HepG2 (cell line): ENCODE measurements at regions not wholly inside any gene's neighbourhood (a gene's known extent, or its start where the extent isn't known, plus 50 kb on each side); places are given as distances from the start of the nearest gene placed in this dataset.

Experiments
- ATAC-seq: fragments of 200-7000 bp; cut with Tn5 transposase; 3 replicates; pipeline ENCODE4 v1.9.1; 2020; ENCODE audit warnings: mild to moderate bottlenecking, moderate library complexity
- BruUV-seq: library from RNA; stranded (reverse); fragments of 400-500 nt; replicated peaks from 2 replicates; lab custom pipeline; 2021; lab: Mats Ljungman, UMichigan
- CTCF ChIA-PET: fragments of 300-600 bp; formaldehyde crosslinking; extraction: SDS; loops from one replicate; lab custom pipeline; 2021; ENCODE audit warnings: low total read pairs, inconsistent platforms, low intra/inter-chr PET ratio; lab: Yijun Ruan, JAX
- POLR2A ChIA-PET: fragments of 350-600 bp; sonication (Branson Sonifier 250); formaldehyde crosslinking; loops from one replicate; lab custom pipeline; 2020; ENCODE audit warnings: antibody characterized with exemption, inconsistent platforms; lab: Yijun Ruan, JAX
- DNase-seq: peaks from one replicate; pipeline ENCODE4 v3.0.0-alpha.2; 2015; ENCODE audit warnings: low spot score
- FAIRE-seq: peaks from 3 replicates; lab custom pipeline; 2011; peaks lifted over from hg19 to GRCh38; lab: Jason Lieb, UNC
- H2AFZ ChIP-seq: one replicate; pipeline ENCODE4 v1.6.1; 2011; ENCODE audit warnings: low read length, inconsistent platforms
- H3K27ac ChIP-seq: fragments of 300-600 bp; 3 replicates; pipeline ENCODE4 v1.8.0; 2011; ENCODE audit warnings: mixed run types, mild to moderate bottlenecking, mixed read lengths, low read length, inconsistent platforms; ENCODE audit not compliant: insufficient read depth; ENCODE audit errors: extremely low read length
- H3K27me3 ChIP-seq, 2 experiments: fragments of 200-600 bp in 1 of 2; 2 replicates in 1 of 2; 3 replicates in 1 of 2; pipeline versions ENCODE4 v1.6.0 to v1.8.0; 2011; ENCODE audit warnings: low read length in 2 of 2, mild to moderate bottlenecking in 2 of 2, moderate library complexity in 2 of 2, inconsistent platforms in 1 of 2; ENCODE audit not compliant: insufficient read depth in 2 of 2, control insufficient read depth in 1 of 2
- H3K36me3 ChIP-seq, 2 experiments: fragments of 200-600 bp in 1 of 2; replicated peaks in 1 of 2; 2 replicates in 1 of 2; 3 replicates in 1 of 2; pipeline versions ENCODE4 v1.5.1 to v1.8.0; 2011; ENCODE audit warnings: low read length in 2 of 2, inconsistent platforms in 1 of 2; ENCODE audit not compliant: insufficient read depth in 2 of 2, control insufficient read depth in 1 of 2
- H3K4me1 ChIP-seq: 2 replicates; pipeline ENCODE4 v1.5.1; 2012; ENCODE audit warnings: low read length, inconsistent platforms; ENCODE audit not compliant: insufficient read depth
- H3K4me2 ChIP-seq: 2 replicates; pipeline ENCODE4 v1.6.0; 2011; ENCODE audit warnings: low read depth, low read length, inconsistent platforms
- H3K4me3 ChIP-seq, 3 experiments: fragments of 200-600 bp in 1 of 3; sonication (generic), shearing (Covaris generic) in 1 of 3; replicated peaks in 1 of 3; 2 replicates each; pipeline ENCODE4 v1.5.1; 2011 to 2016; ENCODE audit warnings: low read length in 3 of 3, inconsistent platforms in 2 of 3, low read depth in 2 of 3, mild to moderate bottlenecking in 2 of 3, control low read depth in 1 of 3, mixed read lengths in 1 of 3; ENCODE audit not compliant: insufficient read depth in 1 of 3
- H3K79me2 ChIP-seq: one replicate; pipeline ENCODE4 v1.6.1; 2011; ENCODE audit warnings: low read length, inconsistent platforms; ENCODE audit not compliant: insufficient read depth
- H3K9ac ChIP-seq: 2 replicates; pipeline ENCODE4 v1.6.0; 2011; ENCODE audit warnings: mild to moderate bottlenecking, low read depth, low read length, inconsistent platforms; ENCODE audit not compliant: insufficient read depth
- H3K9me3 ChIP-seq: 2 replicates; pipeline ENCODE4 v1.5.1; 2012; ENCODE audit warnings: mild to moderate bottlenecking, low read length
- H4K20me1 ChIP-seq: 2 replicates; pipeline ENCODE4 v1.6.0; 2011; ENCODE audit warnings: inconsistent platforms, mild to moderate bottlenecking, low read length, moderate library complexity; ENCODE audit not compliant: insufficient read depth
- HOXA7 ChIP-seq: sonication (generic); formaldehyde crosslinking; IDR thresholded peaks from 2 replicates; pipeline ENCODE4 v1.8.1; 2022; ENCODE audit warnings: mild to moderate bottlenecking, missing genetic modification reagents, moderate library complexity
- MAFF ChIP-seq: IDR thresholded peaks from 2 replicates; pipeline ENCODE4 v1.6.1; 2011; ENCODE audit warnings: low read depth, low read length, improper control_type of control experiment
- MAZ ChIP-seq, 2 experiments: sonication (generic) in 1 of 2; formaldehyde crosslinking in 1 of 2; IDR thresholded peaks; 2 replicates each; pipeline versions ENCODE4 v1.5.0 to v1.6.1; 2012 to 2020; ENCODE audit warnings: low read depth in 2 of 2, mild to moderate bottlenecking in 2 of 2, borderline replicate concordance in 1 of 2, improper control_type of control experiment in 1 of 2, low read length in 1 of 2, missing genetic modification reagents in 1 of 2, moderate library complexity in 1 of 2
- MED1 ChIP-seq: sonication (generic); formaldehyde crosslinking; IDR thresholded peaks from 2 replicates; pipeline ENCODE4 v1.4.0; 2020; ENCODE audit warnings: missing genetic modification reagents
- POLR2AphosphoS5 ChIP-seq: IDR thresholded peaks from 2 replicates; pipeline ENCODE4 v1.6.1; 2012; ENCODE audit warnings: low read depth, low read length
- ZBTB7A ChIP-seq: sonication (generic); formaldehyde crosslinking; IDR thresholded peaks from 2 replicates; pipeline ENCODE4 v1.8.0; 2022; ENCODE audit warnings: mild to moderate bottlenecking, missing genetic modification reagents
- ZMYM2 ChIP-seq: sonication (generic); formaldehyde crosslinking; IDR thresholded peaks from 2 replicates; pipeline ENCODE4 v1.8.0; 2022; ENCODE audit warnings: mild to moderate bottlenecking, missing genetic modification reagents
- ZNF253 ChIP-seq: sonication (generic); formaldehyde crosslinking; IDR thresholded peaks from 2 replicates; pipeline ENCODE4 v1.8.0; 2022; ENCODE audit warnings: mild to moderate bottlenecking, missing genetic modification reagents, borderline replicate concordance
- ZNF441 ChIP-seq: sonication (generic); formaldehyde crosslinking; IDR thresholded peaks from 2 replicates; pipeline ENCODE4 v1.7.0; 2021; ENCODE audit warnings: missing genetic modification reagents, borderline replicate concordance
- ZNF451 ChIP-seq: sonication (generic); formaldehyde crosslinking; IDR thresholded peaks from 2 replicates; pipeline ENCODE4 v1.5.0; 2020; ENCODE audit warnings: mild to moderate bottlenecking, missing genetic modification reagents
- ZSCAN22 ChIP-seq: sonication (generic); formaldehyde crosslinking; IDR thresholded peaks from 2 replicates; pipeline ENCODE4 v1.4.0; 2020; ENCODE audit warnings: mild to moderate bottlenecking, missing genetic modification reagents
- WGBS: methylation state at CpG from one replicate; pipeline ENCODE4 v1.1.6; 2017; ENCODE audit warnings: low lambda C conversion rate; 5-methylcytosine and 5-hydroxymethylcytosine counted together
- in situ Hi-C: cut with HindIII; loops from 2 replicates; pipeline ENCODE4 v1.10.0; 2017; ENCODE audit warnings: low pct_unique_long_range_greater_than_20kb; ENCODE audit not compliant: extremely low pct_ligation_motif_present
- intact Hi-C: fragments of 100-400 bp; cut with micrococcal nuclease; formaldehyde crosslinking; loops from one replicate; pipeline ENCODE4 v1.10.0; 2022; ENCODE audit not compliant: unreplicated experiment
- TF ChIP-seq, protein P1 (sequence below): sonication (generic); formaldehyde crosslinking; IDR thresholded peaks from 2 replicates; pipeline ENCODE4 v1.5.1; 2020; ENCODE audit warnings: missing genetic modification reagents, mild to moderate bottlenecking, borderline replicate concordance
- TF ChIP-seq, protein P2 (sequence below): sonication (generic); formaldehyde crosslinking; IDR thresholded peaks from 2 replicates; pipeline ENCODE4 v1.4.0; 2020; ENCODE audit warnings: missing genetic modification reagents
- TF ChIP-seq, protein P3 (sequence below): sonication (generic); formaldehyde crosslinking; conservative IDR thresholded peaks from 2 replicates; pipeline ENCODE4 v1.8.0; 2022; ENCODE audit warnings: low read depth, missing genetic modification reagents

DNA sequence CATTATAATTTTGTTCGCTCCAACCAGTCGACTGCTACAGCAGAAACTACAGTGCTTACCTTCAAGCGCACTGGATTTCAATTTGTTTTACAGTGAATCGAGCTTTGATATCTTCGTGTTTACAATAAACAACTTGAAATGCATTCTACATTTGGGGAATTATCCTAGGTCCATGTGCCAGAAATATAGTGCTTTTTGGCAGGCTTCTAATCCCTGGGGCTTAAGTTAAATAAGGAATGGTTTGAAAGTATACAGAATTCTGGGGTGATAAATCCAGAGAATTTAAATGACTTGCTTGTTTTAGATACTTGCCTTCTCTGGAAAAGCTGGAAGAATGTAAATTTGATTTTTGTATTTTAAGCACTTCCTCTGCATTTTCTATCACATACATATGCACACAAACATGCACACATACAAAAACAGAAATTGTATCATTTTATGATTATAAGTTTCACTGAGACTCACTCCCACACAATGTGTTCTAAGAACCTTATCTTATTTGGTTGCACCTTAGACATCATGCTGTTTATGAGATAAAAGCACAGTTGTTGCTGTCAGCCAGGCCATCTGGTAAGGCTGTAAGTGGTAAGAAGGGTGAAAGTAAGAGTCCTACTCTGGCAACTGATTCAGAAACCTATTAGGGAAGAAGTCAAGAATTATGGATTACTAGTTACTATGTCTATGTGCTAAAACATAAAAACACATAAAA, 347.2 kb upstream of the KCND2 start:
- H3K9me3 ChIP-seq, result no peaks in the 10 kb centered on the region
- no peak overlapping the region for H3K4me2 ChIP-seq
- H3K27ac ChIP-seq, result no peak overlapping the region
- H3K4me3 ChIP-seq, result no peak overlapping the region
- in situ Hi-C loops (no loop called here), intact Hi-C loops (no loop called here)
- no peaks in the 10 kb centered on the region for H3K4me1 ChIP-seq
- DNase-seq, result no peak
- ATAC-seq, result no peak
- WGBS, result 2% methylated on average over 5 of the region's 5 CpGs
- POLR2A ChIA-PET, result no interaction called here
- TF ChIP-seq ZSCAN22 (CRISPR knock-in tag), result no peak
- TF ChIP-seq MED1, result no peak
- TF ChIP-seq, protein P1, sequence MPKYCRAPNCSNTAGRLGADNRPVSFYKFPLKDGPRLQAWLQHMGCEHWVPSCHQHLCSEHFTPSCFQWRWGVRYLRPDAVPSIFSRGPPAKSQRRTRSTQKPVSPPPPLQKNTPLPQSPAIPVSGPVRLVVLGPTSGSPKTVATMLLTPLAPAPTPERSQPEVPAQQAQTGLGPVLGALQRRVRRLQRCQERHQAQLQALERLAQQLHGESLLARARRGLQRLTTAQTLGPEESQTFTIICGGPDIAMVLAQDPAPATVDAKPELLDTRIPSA (CRISPR knock-in tag), result no peak
- no peak for TF ChIP-seq MAZ (IDR thresholded peaks at IDR 0.05; ENCODE audit: borderline replicate concordance, low read depth, low read length)
- TF ChIP-seq MAZ (CRISPR knock-in tag; IDR thresholded peaks at IDR 0.05; ENCODE audit: low read depth), result no peak
- no peak for TF ChIP-seq ZNF253
- TF ChIP-seq ZNF441 (CRISPR knock-in tag), result no peak
- no peak for TF ChIP-seq POLR2AphosphoS5
- no peak for TF ChIP-seq ZBTB7A (CRISPR knock-in tag)
- TF ChIP-seq ZNF451 (CRISPR knock-in tag), result no peak
- TF ChIP-seq HOXA7 (CRISPR knock-in tag), result no peak
- TF ChIP-seq ZMYM2 (CRISPR knock-in tag), result no peak
- no peak for TF ChIP-seq MAFF
- TF ChIP-seq, protein P2, sequence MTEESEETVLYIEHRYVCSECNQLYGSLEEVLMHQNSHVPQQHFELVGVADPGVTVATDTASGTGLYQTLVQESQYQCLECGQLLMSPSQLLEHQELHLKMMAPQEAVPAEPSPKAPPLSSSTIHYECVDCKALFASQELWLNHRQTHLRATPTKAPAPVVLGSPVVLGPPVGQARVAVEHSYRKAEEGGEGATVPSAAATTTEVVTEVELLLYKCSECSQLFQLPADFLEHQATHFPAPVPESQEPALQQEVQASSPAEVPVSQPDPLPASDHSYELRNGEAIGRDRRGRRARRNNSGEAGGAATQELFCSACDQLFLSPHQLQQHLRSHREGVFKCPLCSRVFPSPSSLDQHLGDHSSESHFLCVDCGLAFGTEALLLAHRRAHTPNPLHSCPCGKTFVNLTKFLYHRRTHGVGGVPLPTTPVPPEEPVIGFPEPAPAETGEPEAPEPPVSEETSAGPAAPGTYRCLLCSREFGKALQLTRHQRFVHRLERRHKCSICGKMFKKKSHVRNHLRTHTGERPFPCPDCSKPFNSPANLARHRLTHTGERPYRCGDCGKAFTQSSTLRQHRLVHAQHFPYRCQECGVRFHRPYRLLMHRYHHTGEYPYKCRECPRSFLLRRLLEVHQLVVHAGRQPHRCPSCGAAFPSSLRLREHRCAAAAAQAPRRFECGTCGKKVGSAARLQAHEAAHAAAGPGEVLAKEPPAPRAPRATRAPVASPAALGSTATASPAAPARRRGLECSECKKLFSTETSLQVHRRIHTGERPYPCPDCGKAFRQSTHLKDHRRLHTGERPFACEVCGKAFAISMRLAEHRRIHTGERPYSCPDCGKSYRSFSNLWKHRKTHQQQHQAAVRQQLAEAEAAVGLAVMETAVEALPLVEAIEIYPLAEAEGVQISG (CRISPR knock-in tag), result no peak
- TF ChIP-seq, protein P3, sequence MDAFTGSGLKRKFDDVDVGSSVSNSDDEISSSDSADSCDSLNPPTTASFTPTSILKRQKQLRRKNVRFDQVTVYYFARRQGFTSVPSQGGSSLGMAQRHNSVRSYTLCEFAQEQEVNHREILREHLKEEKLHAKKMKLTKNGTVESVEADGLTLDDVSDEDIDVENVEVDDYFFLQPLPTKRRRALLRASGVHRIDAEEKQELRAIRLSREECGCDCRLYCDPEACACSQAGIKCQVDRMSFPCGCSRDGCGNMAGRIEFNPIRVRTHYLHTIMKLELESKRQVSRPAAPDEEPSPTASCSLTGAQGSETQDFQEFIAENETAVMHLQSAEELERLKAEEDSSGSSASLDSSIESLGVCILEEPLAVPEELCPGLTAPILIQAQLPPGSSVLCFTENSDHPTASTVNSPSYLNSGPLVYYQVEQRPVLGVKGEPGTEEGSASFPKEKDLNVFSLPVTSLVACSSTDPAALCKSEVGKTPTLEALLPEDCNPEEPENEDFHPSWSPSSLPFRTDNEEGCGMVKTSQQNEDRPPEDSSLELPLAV, result no peak
- no peak for FAIRE-seq
- BruUV-seq, result no TSS peak
- no peaks in the 10 kb centered on the region for H3K79me2 ChIP-seq
- no peak overlapping the region for H2AFZ ChIP-seq
- CTCF ChIA-PET, result no interaction called here
- no peaks in the 10 kb centered on the region for H4K20me1 ChIP-seq
- H3K27me3 ChIP-seq, result no peaks in the 10 kb centered on the region
- H3K9ac ChIP-seq, result no peak overlapping the region
- no peaks in the 10 kb centered on the region for H3K36me3 ChIP-seq
